HCT116 (cell line): ENCODE measurements at regions not wholly inside any gene's neighbourhood (a gene's known extent, or its start where the extent isn't known, plus 50 kb on each side); places are given as distances from the start of the nearest gene placed in this dataset.

ENCODE experiments used
- JUND ChIP-seq: IDR thresholded peaks from 2 replicates; pipeline ENCODE4 v1.6.1; 2012
- POLR2AphosphoS5 ChIP-seq: IDR thresholded peaks from 2 replicates; pipeline ENCODE4 v1.6.1; 2011; ENCODE audit warnings: mild to moderate bottlenecking, low read depth, low read length, moderate library complexity
- RAD21 ChIP-seq: IDR thresholded peaks from 2 replicates; pipeline ENCODE4 v1.6.1; 2012; ENCODE audit warnings: low read depth, mild to moderate bottlenecking
- TF ChIP-seq, protein P1 (sequence below), 3 experiments: fragments of 200-600 bp in 1 of 3; sonication (generic) in 1 of 3; IDR thresholded peaks in 2 of 3; conservative IDR thresholded peaks in 1 of 3; 2 replicates each; pipeline ENCODE4 v1.5.1; 2012 to 2017; ENCODE audit warnings: low read depth in 2 of 3, low read length in 2 of 3, antibody characterized with exemption in 1 of 3, borderline replicate concordance in 1 of 3, control low read depth in 1 of 3, mild to moderate bottlenecking in 1 of 3, mixed read lengths in 1 of 3, mixed run types in 1 of 3, moderate library complexity in 1 of 3; ENCODE audit not compliant: insufficient read depth in 1 of 3

DNA sequence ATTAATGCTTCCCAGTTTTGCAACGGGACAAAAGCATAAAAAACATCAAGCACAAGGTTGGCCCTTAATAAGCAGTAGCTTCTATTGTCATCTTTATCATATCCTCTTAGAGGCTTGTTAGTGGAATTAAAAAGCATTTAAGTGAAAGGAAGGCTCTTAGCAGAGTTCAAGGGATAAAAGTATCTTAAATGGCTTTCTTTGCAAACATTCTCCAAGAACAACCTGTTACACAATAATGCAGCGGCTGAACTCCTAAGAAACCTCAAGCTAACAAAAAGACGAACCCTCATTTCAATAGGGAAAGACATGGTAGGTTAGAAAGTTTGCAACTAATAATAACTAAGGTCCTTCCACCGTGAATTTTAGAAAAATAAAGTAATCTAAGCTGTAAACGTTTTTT, 82.1 kb downstream of the MPP7 start:
- no peak for TF ChIP-seq JUND
- TF ChIP-seq, protein P1, sequence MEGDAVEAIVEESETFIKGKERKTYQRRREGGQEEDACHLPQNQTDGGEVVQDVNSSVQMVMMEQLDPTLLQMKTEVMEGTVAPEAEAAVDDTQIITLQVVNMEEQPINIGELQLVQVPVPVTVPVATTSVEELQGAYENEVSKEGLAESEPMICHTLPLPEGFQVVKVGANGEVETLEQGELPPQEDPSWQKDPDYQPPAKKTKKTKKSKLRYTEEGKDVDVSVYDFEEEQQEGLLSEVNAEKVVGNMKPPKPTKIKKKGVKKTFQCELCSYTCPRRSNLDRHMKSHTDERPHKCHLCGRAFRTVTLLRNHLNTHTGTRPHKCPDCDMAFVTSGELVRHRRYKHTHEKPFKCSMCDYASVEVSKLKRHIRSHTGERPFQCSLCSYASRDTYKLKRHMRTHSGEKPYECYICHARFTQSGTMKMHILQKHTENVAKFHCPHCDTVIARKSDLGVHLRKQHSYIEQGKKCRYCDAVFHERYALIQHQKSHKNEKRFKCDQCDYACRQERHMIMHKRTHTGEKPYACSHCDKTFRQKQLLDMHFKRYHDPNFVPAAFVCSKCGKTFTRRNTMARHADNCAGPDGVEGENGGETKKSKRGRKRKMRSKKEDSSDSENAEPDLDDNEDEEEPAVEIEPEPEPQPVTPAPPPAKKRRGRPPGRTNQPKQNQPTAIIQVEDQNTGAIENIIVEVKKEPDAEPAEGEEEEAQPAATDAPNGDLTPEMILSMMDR (IDR thresholded peaks at IDR 0.05 in 2 of 3, conservative IDR thresholded peaks at IDR 0.05 in 1 of 3; ENCODE audit: borderline replicate concordance in 1 of 3, insufficient read depth in 1 of 3, low read depth in 2 of 3, low read length in 2 of 3) = no peak
- no peak for TF ChIP-seq POLR2AphosphoS5
- TF ChIP-seq RAD21 = no peak
